Naive B cell (primary cell): ENCODE measurements at regions not wholly inside any gene's neighbourhood (a gene's known extent, or its start where the extent isn't known, plus 50 kb on each side); places are given as distances from the start of the nearest gene placed in this dataset.
A peak's percentile ranks its signal among the peaks of the same experiment; 100 is the strongest.

Experiments
- ATAC-seq, 2 donors: fragments of 150-1000 bp; cut with Tn5 transposase; 2 replicates each; pipeline ENCODE4 v1.10.0; 2021; ENCODE audit warnings: low read depth in 2 of 2, mild to moderate bottlenecking in 2 of 2, moderate library complexity in 2 of 2
- DNase-seq: peaks from one replicate; pipeline ENCODE4 v3.0.0; 2022
- H3K27ac Mint-ChIP-seq, 6 donors: one replicate each; pipeline ENCODE4 v1.8.0; 2020 to 2022; ENCODE audit warnings: mild to moderate bottlenecking in 6 of 6, mixed read lengths in 6 of 6, moderate library complexity in 5 of 6, inconsistent platforms in 2 of 6
- H3K27me3 Mint-ChIP-seq, 3 donors: one replicate each; pipeline ENCODE4 v1.8.0; 2021 to 2022; ENCODE audit warnings: mixed read lengths in 3 of 3, mild to moderate bottlenecking in 1 of 3
- H3K36me3 Mint-ChIP-seq, 2 donors: one replicate each; pipeline ENCODE4 v1.8.0; 2020 to 2022; ENCODE audit warnings: mixed read lengths in 2 of 2, inconsistent platforms in 1 of 2, mild to moderate bottlenecking in 1 of 2
- H3K4me1 Mint-ChIP-seq, 3 donors: one replicate each; pipeline ENCODE4 v1.8.0; 2020 to 2022; ENCODE audit warnings: mixed read lengths in 3 of 3, inconsistent platforms in 1 of 3, mild to moderate bottlenecking in 1 of 3, moderate library complexity in 1 of 3
- H3K4me3 Mint-ChIP-seq, 8 donors: one replicate each; pipeline ENCODE4 v1.8.0; 2020 to 2022; ENCODE audit warnings: mild to moderate bottlenecking in 8 of 8, mixed read lengths in 8 of 8, moderate library complexity in 8 of 8, inconsistent platforms in 2 of 8
- H3K9me3 Mint-ChIP-seq, 7 donors: one replicate each; pipeline ENCODE4 v1.8.0; 2020 to 2022; ENCODE audit warnings: mixed read lengths in 7 of 7, mild to moderate bottlenecking in 5 of 7, inconsistent platforms in 2 of 7, moderate library complexity in 1 of 7

- ATAC-seq = no peak
- Mint-ChIP-seq H3K36me3 (peaks cover 18 to 27% of the 10 kb centered on the region in 2 donors), H3K9me3 (peaks cover 16 to 91% (median 42%) of the 10 kb centered on the region in 7 donors), H3K4me3 (no peak overlapping the region), H3K27ac (no peak overlapping the region), H3K4me1 (no peaks in the 10 kb centered on the region), H3K27me3 (peaks cover 16 to 47% (median 24%) of the 10 kb centered on the region in 3 donors)
- no peak for DNase-seq
These were observed 51.8 kb downstream of the ASCL4 start for GRCh38 chr12:107826276-107826675.

- Mint-ChIP-seq H3K36me3 (peaks cover 22 to 27% of the 10 kb centered on the region in 2 donors), H3K4me3 (no peak overlapping the region), H3K4me1 (no peaks in the 10 kb centered on the region), H3K9me3 (peaks cover 19 to 74% (median 42%) of the 10 kb centered on the region in 7 donors), H3K27ac (no peak overlapping the region), H3K27me3 (peaks cover 27 to 43% (median 34%) of the 10 kb centered on the region in 3 donors)
- DNase-seq (no peak), ATAC-seq (no peak)
These were observed 54.8 kb downstream of the ASCL4 start for GRCh38 chr12:107829271-107829670.

- peaks cover 42 to 48% (median 42%) of the 10 kb centered on the region in 3 donors for H3K27me3 Mint-ChIP-seq
- no peak for ATAC-seq
These were observed 57.9 kb downstream of the ASCL4 start for GRCh38 chr12:107832441-107832840.

GRCh38 chr12:107840186-107840585 lies 65.7 kb downstream of the ASCL4 start:
- H3K36me3 Mint-ChIP-seq = no peaks in the 10 kb centered on the region

More at GRCh38 chr12:107832441-107832840, 57.9 kb downstream of the ASCL4 start:
- peaks cover 4 to 42% (median 14%) of the 10 kb centered on the region in 7 donors for H3K9me3 Mint-ChIP-seq
- peaks cover 4 to 7% of the 10 kb centered on the region in 2 donors for H3K36me3 Mint-ChIP-seq
- DNase-seq = no peak
- H3K4me3 Mint-ChIP-seq = peak overlapping the region in 1 of 8 donors; percentile 21
- no peaks in the 10 kb centered on the region for H3K4me1 Mint-ChIP-seq
- H3K27ac Mint-ChIP-seq = no peak overlapping the region

GRCh38 chr12:107843351-107844311 lies 69.1 kb downstream of the ASCL4 start:
- Mint-ChIP-seq H3K27me3 (peaks cover 40 to 63% (median 58%) of the 10 kb centered on the region in 3 donors), H3K9me3 (no peaks in the 10 kb centered on the region), H3K4me3 (peak overlapping the region in 6 of 8 donors; percentile 19 to 80 (median 61)), H3K4me1 (peaks cover 3 to 9% (median 4%) of the 10 kb centered on the region in 3 donors), H3K36me3 (no peaks in the 10 kb centered on the region), H3K27ac (peak overlapping the region in 1 of 6 donors; percentile 67)
- no peak for ATAC-seq
- DNase-seq = peak; percentile 4

More at GRCh38 chr12:107840186-107840585, 65.7 kb downstream of the ASCL4 start:
- H3K27me3 Mint-ChIP-seq = peaks cover 33 to 48% (median 39%) of the 10 kb centered on the region in 3 donors
- no peak overlapping the region for H3K4me3 Mint-ChIP-seq
- peaks cover 3 to 7% (median 4%) of the 10 kb centered on the region in 3 donors for H3K4me1 Mint-ChIP-seq
- no peaks in the 10 kb centered on the region for H3K9me3 Mint-ChIP-seq
- no peak for DNase-seq
- H3K27ac Mint-ChIP-seq = no peak overlapping the region
- ATAC-seq = no peak

GRCh38 chr12:107844312-107844921 lies 69.9 kb downstream of the ASCL4 start:
- Mint-ChIP-seq H3K27me3 (peaks cover 48 to 71% (median 65%) of the 10 kb centered on the region in 3 donors), H3K4me1 (peaks cover 3 to 9% (median 4%) of the 10 kb centered on the region in 3 donors), H3K4me3 (peak overlapping the region in 2 of 8 donors; percentile 57 to 66), H3K9me3 (no peaks in the 10 kb centered on the region), H3K36me3 (no peaks in the 10 kb centered on the region), H3K27ac (no peak overlapping the region)
- DNase-seq (peak; percentile 2), ATAC-seq (no peak)

GRCh38 chr12:107845226-107845979 lies 70.9 kb downstream of the ASCL4 start:
- H3K27me3 Mint-ChIP-seq = peaks cover 51 to 73% (median 65%) of the 10 kb centered on the region in 3 donors
- peak overlapping the region in 2 of 8 donors; percentile 6 to 22 for H3K4me3 Mint-ChIP-seq
- no peaks in the 10 kb centered on the region for H3K36me3 Mint-ChIP-seq
- no peak for DNase-seq
- H3K27ac Mint-ChIP-seq = no peak overlapping the region
- H3K9me3 Mint-ChIP-seq = no peaks in the 10 kb centered on the region
- ATAC-seq = no peak
- H3K4me1 Mint-ChIP-seq = peaks cover 3 to 9% (median 4%) of the 10 kb centered on the region in 3 donors

- H3K27ac Mint-ChIP-seq = no peak overlapping the region
- H3K4me1 Mint-ChIP-seq = peaks cover 3 to 9% (median 4%) of the 10 kb centered on the region in 3 donors
- ATAC-seq = no peak
- DNase-seq = no peak
- no peaks in the 10 kb centered on the region for H3K9me3 Mint-ChIP-seq
- H3K4me3 Mint-ChIP-seq = no peak overlapping the region
- H3K27me3 Mint-ChIP-seq = peaks cover 52 to 69% (median 62%) of the 10 kb centered on the region in 3 donors
- H3K36me3 Mint-ChIP-seq = no peaks in the 10 kb centered on the region
These were observed 71.6 kb downstream of the ASCL4 start for GRCh38 chr12:107845980-107846659.

- no peak overlapping the region for H3K4me3 Mint-ChIP-seq
- H3K4me1 Mint-ChIP-seq = peaks cover 3 to 9% (median 4%) of the 10 kb centered on the region in 3 donors
- peaks cover 55 to 68% (median 64%) of the 10 kb centered on the region in 3 donors for H3K27me3 Mint-ChIP-seq
- ATAC-seq = no peak
- no peaks in the 10 kb centered on the region for H3K36me3 Mint-ChIP-seq
- no peak overlapping the region for H3K27ac Mint-ChIP-seq
- DNase-seq = no peak
- H3K9me3 Mint-ChIP-seq = no peaks in the 10 kb centered on the region
These were observed 72.9 kb downstream of the ASCL4 start for GRCh38 chr12:107847430-107847829.

- DNase-seq (no peak), ATAC-seq (no peak)
- Mint-ChIP-seq H3K27me3 (peaks cover 57 to 68% (median 63%) of the 10 kb centered on the region in 3 donors), H3K27ac (no peak overlapping the region), H3K36me3 (no peaks in the 10 kb centered on the region), H3K9me3 (no peaks in the 10 kb centered on the region), H3K4me3 (no peak overlapping the region), H3K4me1 (peaks cover 3 to 9% (median 4%) of the 10 kb centered on the region in 3 donors)
These were observed 73.3 kb downstream of the ASCL4 start for GRCh38 chr12:107847830-107848229.

- no peak overlapping the region for H3K27ac Mint-ChIP-seq
- H3K27me3 Mint-ChIP-seq = peaks cover 49 to 63% (median 60%) of the 10 kb centered on the region in 3 donors
- no peak for ATAC-seq
- H3K4me3 Mint-ChIP-seq = no peak overlapping the region
- H3K9me3 Mint-ChIP-seq = no peaks in the 10 kb centered on the region
- DNase-seq = no peak
- H3K4me1 Mint-ChIP-seq = no peaks in the 10 kb centered on the region
- H3K36me3 Mint-ChIP-seq = no peaks in the 10 kb centered on the region
These were observed 79.0 kb downstream of the ASCL4 start for GRCh38 chr12:107853479-107853878.

GRCh38 chr12:107855471-107855870 lies 81.0 kb downstream of the ASCL4 start:
- ATAC-seq = no peak
- no peak overlapping the region for H3K27ac Mint-ChIP-seq
- H3K9me3 Mint-ChIP-seq = no peaks in the 10 kb centered on the region
- H3K36me3 Mint-ChIP-seq = no peaks in the 10 kb centered on the region
- DNase-seq = no peak
- no peaks in the 10 kb centered on the region for H3K4me1 Mint-ChIP-seq
- peaks cover 46 to 56% (median 56%) of the 10 kb centered on the region in 3 donors for H3K27me3 Mint-ChIP-seq
- no peak overlapping the region for H3K4me3 Mint-ChIP-seq
